ENCODE measurements at regions not wholly inside any gene's neighbourhood (a gene's known extent, or its start where the extent isn't known, plus 50 kb on each side); places are given as distances from the start of the nearest gene placed in this dataset.

- peaks cover 35% of the 10 kb centered on the region for H3K27me3 ChIP-seq
- no peak overlapping the region for H3K27ac ChIP-seq
- H3K4me3 ChIP-seq (ENCODE audit: low read depth in 1 of 2, low read length in 1 of 2), result no peak overlapping the region
- H3K36me3 ChIP-seq, result no peaks in the 10 kb centered on the region
- H3K9me3 ChIP-seq, result no peaks in the 10 kb centered on the region
- H3K4me1 ChIP-seq (ENCODE audit: control insufficient read depth in 1 of 2, insufficient read depth in 1 of 2, low read depth in 1 of 2, low read length in 1 of 2), result no peaks in the 10 kb centered on the region
- TF ChIP-seq, protein P1, sequence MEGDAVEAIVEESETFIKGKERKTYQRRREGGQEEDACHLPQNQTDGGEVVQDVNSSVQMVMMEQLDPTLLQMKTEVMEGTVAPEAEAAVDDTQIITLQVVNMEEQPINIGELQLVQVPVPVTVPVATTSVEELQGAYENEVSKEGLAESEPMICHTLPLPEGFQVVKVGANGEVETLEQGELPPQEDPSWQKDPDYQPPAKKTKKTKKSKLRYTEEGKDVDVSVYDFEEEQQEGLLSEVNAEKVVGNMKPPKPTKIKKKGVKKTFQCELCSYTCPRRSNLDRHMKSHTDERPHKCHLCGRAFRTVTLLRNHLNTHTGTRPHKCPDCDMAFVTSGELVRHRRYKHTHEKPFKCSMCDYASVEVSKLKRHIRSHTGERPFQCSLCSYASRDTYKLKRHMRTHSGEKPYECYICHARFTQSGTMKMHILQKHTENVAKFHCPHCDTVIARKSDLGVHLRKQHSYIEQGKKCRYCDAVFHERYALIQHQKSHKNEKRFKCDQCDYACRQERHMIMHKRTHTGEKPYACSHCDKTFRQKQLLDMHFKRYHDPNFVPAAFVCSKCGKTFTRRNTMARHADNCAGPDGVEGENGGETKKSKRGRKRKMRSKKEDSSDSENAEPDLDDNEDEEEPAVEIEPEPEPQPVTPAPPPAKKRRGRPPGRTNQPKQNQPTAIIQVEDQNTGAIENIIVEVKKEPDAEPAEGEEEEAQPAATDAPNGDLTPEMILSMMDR (IDR thresholded peaks at IDR 0.05), result no peak
Observed at GRCh38 chr9:557601-558201, 283.8 kb upstream of the DMRT1 start.

- H3K36me3 ChIP-seq, result no peaks in the 10 kb centered on the region
- H3K27me3 ChIP-seq, result peaks cover 26% of the 10 kb centered on the region
- no peak overlapping the region for H3K4me3 ChIP-seq (ENCODE audit: low read depth in 1 of 2, low read length in 1 of 2)
- H3K4me1 ChIP-seq (ENCODE audit: control insufficient read depth in 1 of 2, insufficient read depth in 1 of 2, low read depth in 1 of 2, low read length in 1 of 2), result no peaks in the 10 kb centered on the region
- no peaks in the 10 kb centered on the region for H3K9me3 ChIP-seq
- TF ChIP-seq, protein P1 (IDR thresholded peaks at IDR 0.05), result no peak
- H3K27ac ChIP-seq, result no peak overlapping the region
Observed at GRCh38 chr9:561427-561826, 280.1 kb upstream of the DMRT1 start.

- no peak overlapping the region for H3K27ac ChIP-seq
- H3K27me3 ChIP-seq, result peaks cover 18% of the 10 kb centered on the region
- H3K36me3 ChIP-seq, result no peaks in the 10 kb centered on the region
- H3K9me3 ChIP-seq, result no peaks in the 10 kb centered on the region
- no peaks in the 10 kb centered on the region for H3K4me1 ChIP-seq (ENCODE audit: control insufficient read depth in 1 of 2, insufficient read depth in 1 of 2, low read depth in 1 of 2, low read length in 1 of 2)
- TF ChIP-seq, protein P1 (IDR thresholded peaks at IDR 0.05), result no peak
- no peak overlapping the region for H3K4me3 ChIP-seq (ENCODE audit: low read depth in 1 of 2, low read length in 1 of 2)
Observed at GRCh38 chr9:563200-563599, 278.3 kb upstream of the DMRT1 start.

DNA sequence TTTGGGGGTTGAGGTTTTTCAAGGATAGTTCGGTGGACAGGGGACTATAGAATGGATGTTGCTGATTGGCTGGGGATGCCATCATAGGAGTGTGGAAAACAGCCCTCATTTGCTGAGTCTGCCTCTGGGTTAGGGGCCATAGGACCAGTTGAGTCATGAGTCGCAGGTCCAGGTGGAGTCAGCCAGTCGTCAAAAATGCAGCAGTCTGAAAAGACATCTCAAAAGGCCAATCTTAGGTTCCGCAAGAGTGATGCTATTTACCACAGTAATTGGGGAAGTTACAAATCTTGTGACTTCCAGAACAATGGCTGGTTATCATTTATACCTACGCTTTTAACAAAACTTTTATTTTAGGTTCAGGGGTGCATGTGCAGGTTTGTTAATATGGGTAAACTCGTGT, 276.0 kb upstream of the DMRT1 start:
- Histone ChIP-seq H3K27ac (no peak overlapping the region), H3K36me3 (no peaks in the 10 kb centered on the region), H3K4me1 (ENCODE audit: control insufficient read depth in 1 of 2, insufficient read depth in 1 of 2, low read depth in 1 of 2, low read length in 1 of 2) (no peaks in the 10 kb centered on the region), H3K27me3 (peaks cover 5% of the 10 kb centered on the region), H3K9me3 (no peaks in the 10 kb centered on the region), H3K4me3 (ENCODE audit: low read depth in 1 of 2, low read length in 1 of 2) (no peak overlapping the region)
- TF ChIP-seq, protein P1 (IDR thresholded peaks at IDR 0.05), result no peak

DNA sequence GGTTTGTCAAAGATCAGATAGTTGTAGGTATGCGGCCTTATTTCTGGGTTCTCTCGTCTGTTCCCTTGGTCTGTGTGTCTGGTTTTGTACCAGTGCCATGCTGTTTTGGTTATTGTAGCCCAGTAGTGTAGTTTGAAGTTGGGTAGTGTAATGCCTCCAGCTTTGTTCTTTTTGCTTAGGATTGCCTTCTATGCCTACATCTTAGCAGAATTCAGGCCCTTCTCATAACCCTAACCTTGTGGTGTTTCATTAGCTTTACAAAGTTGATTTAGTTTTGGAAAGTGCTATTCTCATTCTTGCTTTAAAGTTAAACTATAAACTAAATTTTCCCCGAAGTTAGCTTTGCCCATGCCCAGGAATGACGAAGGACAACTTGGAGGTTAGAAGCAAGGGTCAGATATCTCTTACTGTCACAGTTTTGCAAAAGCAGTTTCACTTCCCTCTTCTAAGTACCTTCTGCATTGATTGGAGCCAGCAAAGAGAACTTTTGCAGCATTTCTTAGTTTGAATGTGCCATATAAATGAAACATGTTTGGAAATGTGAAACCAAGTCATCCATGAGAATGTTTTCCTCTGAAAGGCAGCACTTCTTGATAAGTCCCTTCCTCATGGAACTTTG, 274.3 kb upstream of the DMRT1 start:
- TF ChIP-seq, protein P1 (IDR thresholded peaks at IDR 0.05), result no peak
- H3K27me3 ChIP-seq, result no peaks in the 10 kb centered on the region
- H3K36me3 ChIP-seq, result no peaks in the 10 kb centered on the region
- no peak overlapping the region for H3K4me3 ChIP-seq (ENCODE audit: low read depth in 1 of 2, low read length in 1 of 2)
- H3K9me3 ChIP-seq, result no peaks in the 10 kb centered on the region
- H3K27ac ChIP-seq, result no peak overlapping the region
- no peaks in the 10 kb centered on the region for H3K4me1 ChIP-seq (ENCODE audit: control insufficient read depth in 1 of 2, insufficient read depth in 1 of 2, low read depth in 1 of 2, low read length in 1 of 2)
